Hematopoietic multipotent progenitor cell treated with erythropoietin and hydrocortisone succinate and interleukin-3 and kit ligand, for 6 days (in vitro differentiated cells): ENCODE measurements at regions not wholly inside any gene's neighbourhood (a gene's known extent, or its start where the extent isn't known, plus 50 kb on each side); places are given as distances from the start of the nearest gene placed in this dataset.
A peak's percentile ranks its signal among the peaks of the same experiment; 100 is the strongest.
"Not testable (repeated sequence)": the region's sequence is repeated elsewhere in the genome, so short reads cannot be mapped to it uniquely, and the experiment has no call there.

Experiments
- DNase-seq: peaks from one replicate; pipeline ENCODE4 v3.0.0-alpha.2; 2015

DNA sequence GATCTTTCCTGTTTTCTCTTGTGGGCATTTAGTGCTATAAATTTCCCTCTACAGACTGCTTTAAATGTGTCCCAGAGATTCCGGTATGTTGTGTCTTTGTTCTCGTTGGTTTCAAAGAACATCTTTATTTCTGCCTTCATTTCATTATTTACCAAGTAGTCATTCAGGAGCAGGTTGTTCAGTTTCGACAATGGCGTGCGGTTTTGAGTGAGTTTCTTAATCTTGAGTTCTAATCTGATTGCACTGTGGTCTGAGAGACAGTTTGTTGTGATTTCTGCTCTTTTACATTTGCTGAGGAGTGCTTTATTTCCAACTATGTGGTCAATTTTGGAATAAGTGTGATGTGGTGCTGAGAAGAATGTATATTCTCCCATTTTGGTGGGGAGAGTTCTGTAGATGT, 535.7 kb upstream of the RGMB start:
- DNase-seq, result not testable (repeated sequence)

DNA sequence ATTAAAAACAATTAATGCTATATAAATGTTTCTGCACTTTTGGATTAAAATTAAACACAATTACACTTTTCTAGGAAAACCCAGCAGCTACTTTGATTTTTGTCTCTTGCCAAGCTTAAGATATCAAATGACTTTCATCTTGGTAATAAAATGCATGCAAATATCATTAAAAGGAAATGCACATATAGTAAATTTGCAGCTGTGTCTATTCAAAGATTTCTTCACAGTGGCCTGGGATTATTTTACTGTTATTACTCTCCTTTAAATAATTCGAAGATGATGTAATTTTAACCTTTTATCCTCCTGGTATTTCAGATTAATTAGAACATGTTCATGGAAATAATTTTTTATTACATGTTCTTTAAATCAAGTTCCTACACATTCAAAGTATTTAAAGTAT, 529.5 kb upstream of the RGMB start:
- no peak for DNase-seq

DNA sequence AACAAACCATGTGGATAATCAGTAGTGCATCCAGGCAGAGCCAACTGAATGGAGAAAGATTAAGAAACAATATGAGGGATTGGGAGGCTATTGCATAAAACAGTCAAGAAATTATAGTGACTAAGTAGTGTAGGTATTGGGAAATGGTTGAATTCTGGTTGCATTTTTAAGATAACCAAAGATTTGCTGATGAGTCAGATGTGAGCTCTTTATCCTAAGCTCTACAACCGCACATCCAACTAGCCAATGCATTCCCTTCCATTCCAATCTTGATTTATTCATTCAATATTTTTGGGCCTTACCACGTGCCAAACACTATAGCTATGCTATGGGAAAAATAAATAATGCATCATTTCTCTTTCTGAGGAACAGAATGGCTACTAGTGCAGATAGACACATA, 524.5 kb upstream of the RGMB start:
- DNase-seq, result no peak

DNA sequence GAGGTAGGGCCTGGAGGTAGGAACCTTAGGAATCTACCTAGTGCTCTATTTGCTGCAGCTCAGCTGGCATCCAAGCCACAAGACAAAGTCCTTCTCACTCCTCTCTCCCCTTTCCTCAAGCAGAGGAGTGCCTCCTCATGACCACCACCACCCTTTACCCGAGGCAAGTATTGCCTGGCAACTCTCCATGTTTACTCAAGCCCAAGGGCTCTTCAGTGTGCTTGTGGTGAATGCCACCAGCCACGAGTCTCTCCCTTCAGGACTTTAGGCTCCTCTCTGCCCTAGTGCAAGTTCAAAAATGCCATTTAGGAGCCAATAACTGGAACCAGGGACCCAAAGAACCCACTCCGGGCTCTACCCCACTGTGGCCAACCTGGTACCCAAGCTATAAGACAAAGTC, 514.5 kb upstream of the RGMB start:
- DNase-seq, result no peak

DNA sequence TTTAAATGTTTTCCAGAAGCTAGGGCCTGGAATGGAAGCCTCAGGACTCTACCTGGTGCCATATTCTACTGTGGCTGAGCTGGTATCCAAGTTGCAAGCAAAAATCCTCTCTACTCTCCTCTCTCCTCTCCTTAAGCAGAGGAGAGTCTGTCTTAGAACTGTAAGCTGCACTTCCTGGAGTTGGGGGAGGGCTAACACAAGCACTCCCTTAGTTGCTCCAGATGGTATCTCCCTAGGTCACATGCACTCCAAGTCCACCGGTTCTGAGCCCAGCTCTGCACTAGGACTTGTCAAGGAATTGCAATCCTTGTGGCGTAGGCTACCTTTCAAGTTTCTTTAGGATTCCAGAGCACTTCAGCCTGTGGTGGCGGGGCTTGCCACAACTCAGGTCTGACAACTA, 513.9 kb upstream of the RGMB start:
- DNase-seq, result no peak

DNA sequence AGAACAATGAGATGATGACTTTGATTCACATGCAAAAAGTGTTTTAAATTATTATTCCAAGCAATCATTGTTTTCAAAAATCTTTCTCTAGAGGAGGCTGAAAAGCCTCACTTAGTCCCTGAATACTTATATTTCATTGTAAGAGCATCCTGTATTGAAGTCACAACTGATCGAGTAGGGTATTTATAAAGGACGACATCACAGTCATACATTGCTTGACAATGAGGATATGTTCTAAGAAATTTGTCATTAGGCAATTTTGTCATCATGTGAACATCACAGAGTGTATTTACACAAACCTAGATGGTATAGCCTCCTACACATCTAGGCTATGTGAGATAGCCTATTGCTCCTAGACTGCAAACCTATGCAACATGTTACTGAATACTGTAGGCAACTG, 510.4 kb upstream of the RGMB start:
- no peak for DNase-seq

DNA sequence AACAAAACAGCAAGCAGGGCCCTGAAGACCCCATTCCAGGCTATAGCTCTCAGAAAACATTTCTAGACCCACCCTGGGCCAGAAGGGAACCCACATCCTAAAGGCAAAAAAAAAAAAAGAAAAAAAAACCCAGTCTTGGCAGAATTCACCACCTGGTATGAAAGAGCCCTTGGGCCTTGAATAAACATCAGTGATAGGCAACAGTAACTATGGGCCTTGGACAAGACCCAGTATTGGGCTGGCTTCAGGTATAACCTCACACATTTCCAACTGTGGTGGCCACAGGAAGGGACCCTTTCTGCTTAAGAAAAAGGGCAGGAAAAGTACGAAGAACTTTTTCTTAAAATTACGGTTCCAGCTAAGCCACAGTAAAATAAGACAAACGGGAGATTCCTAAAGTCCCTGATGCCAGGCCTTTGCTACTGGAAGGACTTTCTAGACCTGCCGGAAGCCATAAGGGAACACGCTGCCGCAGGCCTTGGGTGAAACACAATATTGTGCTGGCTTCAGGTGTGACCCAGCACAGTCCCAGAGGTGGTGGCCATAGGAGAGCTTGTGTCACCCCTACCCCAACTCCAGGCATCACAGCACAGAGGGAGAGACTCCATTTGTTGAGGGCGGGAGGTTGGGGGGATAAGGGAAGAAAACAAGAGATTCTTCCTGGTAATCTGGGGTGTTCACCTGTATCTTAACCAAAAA, 505.2 kb upstream of the RGMB start:
- no peak for DNase-seq

DNA sequence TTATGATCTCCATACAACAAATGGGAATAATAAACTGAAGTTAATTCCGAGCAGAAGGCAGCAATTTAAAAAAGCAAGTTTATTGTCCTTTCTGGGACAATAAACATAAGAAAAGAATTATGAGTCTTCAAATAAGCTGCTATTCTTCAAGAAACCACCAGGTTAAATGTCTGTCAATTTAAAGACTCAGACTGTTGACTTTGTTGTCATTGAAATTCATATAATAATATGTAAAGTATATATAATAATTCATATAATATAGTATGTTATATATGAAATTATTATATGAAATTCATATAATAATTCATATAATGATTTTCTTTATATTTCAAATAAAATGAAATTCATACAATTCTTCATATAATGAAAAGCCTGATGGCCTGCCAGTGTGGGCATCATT, 497.5 kb upstream of the RGMB start:
- no peak for DNase-seq

DNA sequence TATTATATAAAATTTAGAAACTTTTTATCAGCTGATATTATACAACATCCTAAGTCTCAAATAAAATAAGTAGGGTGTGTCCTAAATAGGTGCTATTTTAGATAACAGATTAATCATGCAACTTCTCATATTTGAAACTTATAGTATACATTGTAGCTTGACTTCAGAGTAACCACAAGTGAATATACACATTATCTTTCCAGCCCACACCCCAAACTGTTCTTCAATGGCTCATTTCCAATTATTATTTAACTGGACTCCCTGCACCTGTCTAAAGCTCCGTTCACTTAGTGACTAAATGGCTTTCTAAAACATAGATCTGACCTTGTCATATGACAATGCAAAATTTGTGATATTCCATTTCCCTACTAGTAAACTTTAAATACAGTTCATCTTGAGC, 490.9 kb upstream of the RGMB start:
- peak; percentile 73 for DNase-seq

DNA sequence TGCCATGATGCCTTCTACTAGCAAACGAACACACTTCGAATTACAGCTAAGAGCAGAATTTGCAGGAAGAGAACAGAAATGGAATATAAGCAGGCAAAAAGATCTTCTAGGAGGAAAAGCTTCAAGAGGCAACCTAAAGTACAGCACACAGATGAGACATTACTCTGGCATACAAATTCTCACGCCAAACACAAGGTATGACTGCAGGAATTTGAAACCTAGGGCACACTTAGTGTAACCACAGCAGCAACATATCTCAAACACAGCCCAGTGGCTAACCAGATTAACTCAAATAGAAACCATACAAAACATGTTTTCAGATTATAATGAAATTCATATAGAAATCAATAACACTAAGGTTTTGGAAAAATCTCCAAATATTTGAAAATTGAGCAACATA, 481.0 kb upstream of the RGMB start:
- no peak for DNase-seq

DNA sequence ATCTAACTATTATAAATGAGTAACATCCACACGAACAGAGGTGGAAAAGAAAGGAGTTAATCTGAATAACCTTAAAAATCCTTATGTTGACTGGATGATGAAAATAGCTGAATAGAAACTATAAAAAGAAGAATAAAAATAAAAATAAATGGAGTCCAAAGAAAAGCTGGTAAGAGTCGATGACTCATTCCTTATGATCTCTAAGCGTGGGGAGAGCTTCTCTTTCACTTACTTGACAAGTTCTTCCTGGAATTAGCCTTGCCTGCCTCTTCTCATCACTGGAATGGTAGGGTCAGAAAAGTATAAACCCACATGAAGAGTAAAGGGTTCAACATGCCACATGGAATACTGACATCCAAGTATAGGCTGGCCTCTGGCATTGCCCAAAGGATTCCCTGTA, 477.0 kb upstream of the RGMB start:
- DNase-seq, result no peak

DNA sequence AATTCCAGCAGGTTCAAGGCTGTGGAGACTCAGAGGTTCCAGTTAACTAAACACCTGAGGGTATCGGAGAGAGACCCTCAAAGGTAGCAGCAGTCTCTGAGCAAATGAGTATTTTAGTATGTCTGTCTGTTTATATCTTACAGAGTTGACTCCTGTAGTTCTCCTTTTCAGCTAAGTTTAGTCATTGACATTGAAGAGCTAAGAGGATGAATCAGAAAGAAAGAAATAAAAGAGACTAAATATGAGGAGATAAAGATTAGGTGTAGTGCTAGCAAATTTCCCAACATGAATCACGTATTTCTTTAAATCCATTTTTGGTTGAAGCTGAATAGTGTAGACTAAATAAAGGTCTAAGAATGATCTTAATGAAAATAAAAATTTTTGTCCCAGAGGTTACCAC, 474.0 kb upstream of the RGMB start:
- no peak for DNase-seq

DNA sequence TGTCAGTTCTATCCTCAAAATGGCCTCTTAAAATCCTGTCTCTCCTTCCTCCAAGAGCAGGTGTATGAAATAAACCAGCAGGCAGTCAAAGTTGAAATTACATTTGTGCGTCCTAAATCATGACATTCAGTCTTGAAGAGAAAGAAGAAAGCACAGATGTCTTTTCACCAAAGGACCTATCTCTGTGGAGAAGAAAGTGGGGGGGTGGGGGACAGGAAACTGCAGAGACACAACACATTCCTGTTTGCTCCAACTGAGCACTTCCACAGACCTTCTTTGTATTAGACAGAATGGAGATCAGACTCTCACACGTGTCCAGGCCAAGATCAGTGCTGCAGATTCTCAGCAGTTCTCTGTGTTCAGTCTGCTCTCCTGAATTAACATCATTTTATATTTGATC, 471.9 kb upstream of the RGMB start:
- DNase-seq, result no peak

DNA sequence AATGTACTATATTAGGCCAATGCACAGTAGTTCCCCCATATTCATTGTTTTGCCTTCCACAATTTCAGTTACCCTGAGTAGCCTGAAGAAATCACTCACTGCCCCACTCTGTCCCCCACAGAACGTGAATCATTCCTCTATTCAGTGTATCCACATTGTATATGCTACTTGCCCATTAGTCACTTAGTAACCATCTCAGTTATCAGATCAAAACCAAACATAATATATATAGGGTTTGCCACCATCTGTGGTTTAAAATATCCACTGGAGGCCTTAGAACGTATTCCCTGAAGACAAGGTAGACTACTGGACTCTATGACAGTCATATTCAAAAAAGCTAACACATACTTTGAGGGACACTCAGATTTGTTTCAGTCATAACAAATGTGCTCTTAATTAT, 465.7 kb upstream of the RGMB start:
- DNase-seq, result no peak

DNA sequence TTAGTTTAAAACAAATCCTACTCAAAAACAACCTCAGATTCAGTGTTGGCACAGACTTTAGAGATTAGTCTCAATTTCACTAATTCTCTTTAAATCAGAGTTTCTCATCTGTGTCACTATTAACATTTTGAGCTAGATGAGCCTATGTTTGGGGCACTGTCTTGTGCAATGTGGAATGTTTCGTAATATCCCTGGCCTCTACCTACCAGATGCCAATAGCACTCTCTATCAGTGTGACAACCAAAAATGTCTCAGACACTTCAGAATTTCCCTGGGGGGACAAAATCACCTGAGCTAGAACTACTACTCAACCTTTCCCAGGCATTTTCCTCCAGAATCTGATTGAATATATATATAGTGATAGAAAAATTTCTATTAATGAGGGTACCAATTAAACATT, 465.2 kb upstream of the RGMB start:
- DNase-seq, result no peak

DNA sequence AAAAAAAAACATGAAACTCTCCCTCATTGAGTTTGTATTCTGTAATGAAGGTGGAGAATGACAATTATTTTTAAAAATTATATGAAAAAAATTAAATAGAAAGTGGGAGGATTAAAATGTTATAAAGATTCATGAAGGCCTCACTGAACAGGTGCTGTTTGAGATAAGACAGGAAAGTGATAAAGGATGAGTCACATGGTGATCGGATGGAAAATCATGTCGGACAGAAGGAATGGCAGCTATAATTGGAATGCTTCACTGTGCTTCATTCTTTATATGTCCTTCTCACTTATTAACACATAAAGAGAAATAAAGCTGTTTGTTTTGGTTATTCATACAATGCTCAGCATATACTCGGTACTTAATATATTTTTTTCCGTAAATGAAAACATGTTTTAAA, 464.5 kb upstream of the RGMB start:
- no peak for DNase-seq

DNA sequence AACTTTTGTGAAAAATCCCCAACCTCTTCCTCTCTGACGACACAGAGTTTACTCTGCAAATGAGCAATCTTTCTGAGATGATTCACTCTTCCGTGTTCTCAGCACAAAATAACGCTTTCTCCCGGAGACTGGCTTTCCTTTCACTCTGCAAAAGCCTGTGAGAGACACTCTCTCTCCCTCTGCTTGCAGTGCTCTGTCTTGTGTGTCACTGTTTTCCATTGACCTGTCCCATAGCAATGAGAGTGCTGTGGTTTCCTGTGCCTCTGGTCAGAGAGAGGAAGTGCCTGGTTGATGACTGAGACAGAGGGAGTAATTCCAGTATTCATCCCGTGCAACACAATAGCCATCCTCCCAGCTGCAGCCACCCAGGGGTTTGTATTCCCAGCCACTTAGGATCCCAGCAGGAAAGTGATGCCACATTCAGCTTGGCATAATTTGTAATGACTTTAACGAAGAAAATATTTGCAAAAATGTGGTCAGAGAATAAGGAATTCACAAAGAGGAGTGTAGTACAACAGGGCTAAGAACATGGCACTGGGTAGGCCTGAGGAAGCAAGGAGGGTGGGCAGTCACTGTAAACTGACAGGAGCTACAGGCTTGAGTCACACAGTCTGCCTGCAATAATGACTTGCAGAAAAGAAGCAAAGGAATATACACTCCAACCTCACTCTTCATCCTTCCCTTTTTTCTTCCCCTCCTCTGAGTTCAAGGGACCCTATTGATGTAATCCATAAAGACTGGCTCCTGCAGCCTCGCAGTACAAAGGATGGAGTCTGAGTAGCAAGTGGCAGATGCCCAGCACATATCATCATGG, 463.5 kb upstream of the RGMB start:
- DNase-seq, result no peak

DNA sequence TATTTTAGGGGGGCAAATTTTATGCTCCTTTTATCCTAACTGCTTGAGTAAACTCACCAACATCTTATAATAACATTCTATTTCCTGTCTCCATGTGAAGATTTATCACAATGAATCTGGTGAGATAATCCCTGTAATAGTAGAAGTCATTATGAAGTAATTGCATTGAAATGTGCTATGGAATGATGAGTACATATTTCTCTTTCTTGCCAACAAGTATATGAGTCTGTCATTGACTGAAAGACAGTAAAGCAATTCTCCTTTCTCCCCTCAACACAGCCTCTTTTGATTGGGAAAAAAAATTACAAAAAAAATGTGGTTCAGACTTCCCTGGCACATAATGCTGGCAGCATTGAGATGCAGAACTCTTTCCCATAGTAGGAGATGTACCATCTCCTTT, 459.2 kb upstream of the RGMB start:
- DNase-seq, result no peak

DNA sequence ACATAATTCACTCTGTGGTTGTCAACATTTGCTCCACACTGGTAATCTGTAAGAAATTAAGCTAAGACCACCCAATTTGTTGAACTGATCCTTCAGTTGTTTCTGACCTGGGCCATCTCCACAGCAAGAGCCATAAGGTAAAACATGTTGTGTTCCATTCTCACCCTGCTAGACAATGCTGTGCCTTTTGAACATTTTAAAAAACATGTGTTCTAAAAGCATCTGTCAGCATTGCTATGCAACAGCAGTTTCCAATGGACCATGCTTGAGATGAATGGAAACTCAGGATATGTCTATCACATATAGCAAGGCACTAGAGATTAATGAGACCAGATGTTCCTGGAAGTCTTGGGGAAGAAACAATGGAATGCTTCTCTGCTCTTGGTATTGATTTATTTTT, 455.1 kb upstream of the RGMB start:
- DNase-seq, result no peak

DNA sequence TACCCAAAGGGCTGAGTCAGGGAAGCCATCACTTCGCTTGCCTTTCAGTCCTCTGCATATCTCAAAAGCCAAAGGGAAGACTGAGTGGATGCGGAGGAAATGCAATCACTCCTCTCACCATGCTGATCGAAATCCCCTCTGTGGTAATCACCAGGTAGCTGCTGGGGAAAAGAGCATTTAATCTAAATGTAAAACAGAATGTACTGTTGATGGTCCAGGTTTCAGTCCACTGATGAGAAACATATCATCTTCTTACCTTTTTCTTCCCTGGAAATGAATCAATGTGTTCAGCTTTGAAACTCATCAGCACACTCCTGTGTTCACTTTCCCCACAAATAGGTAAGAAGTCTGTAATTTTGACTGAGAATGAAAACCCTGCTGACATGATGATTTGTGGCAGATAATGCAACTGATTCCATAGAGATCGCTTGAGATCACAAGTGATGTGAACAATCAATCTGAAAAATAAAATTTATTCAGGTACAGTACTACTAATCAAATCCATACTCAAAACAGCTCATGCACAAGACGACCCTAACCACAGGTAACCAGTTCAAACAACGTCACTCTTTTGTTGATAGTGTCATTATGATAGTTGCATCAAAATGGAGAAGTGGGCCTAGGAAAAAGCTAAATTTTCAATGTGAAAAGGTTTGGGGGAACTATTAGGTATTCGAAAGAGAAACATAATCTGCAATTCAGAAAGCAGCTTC, 454.0 kb upstream of the RGMB start:
- no peak for DNase-seq

DNA sequence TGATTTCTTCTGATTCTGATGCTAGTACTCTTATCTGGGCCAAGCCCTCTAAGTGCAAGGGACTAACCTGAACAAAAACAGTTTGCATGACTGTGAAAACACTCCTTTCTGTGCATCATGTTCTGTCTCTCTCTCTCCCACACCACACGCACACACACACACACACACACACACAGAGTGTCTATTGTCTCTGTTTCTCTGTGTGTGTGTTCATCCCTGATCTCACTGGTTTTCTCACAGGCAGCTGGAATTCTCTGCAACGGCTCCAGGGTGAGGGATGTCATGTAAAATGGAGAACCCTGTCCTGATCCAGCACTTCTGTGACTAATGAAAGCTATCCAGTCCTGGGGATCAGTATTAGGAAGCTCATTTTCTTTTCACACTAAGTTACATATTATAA, 453.1 kb upstream of the RGMB start:
- no peak for DNase-seq

DNA sequence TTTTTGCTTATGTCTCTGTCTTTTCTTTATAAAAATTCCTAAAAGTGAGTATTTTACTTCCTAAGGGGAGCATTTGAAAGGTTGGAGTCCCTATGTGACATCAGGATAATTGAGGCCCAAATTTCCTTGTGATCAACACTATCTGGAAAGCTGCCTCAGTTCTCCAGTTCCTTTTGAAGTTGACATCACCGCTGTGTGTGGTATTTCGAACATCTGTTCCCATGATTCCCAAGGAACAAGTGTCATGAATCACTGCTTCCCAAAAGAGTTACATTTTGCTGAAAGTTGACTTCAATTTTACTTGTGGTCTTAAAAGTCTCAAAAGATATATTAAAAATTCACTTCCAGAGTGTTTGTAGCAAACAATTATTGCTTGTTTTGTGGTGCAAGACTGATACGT, 452.1 kb upstream of the RGMB start:
- no peak for DNase-seq

DNA sequence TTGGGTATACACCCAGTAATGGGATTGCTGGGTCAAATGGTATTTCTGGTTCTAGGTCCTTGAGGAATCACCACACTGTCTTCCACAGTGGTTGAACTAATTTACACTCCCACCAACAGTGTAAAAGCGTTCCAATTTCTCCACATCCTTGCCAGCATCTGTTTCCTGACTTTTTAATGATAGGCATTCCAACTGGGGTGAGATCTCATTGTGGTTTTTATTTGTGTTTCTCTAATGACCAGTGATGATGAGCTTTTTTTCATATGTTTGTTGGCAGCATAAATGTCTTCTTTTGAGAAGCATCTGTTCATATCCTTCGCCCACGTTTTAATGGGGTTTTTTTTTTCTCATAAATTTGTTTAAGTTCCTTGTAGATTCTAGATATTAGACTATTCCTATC, 448.3 kb upstream of the RGMB start:
- DNase-seq, result not testable (repeated sequence)

DNA sequence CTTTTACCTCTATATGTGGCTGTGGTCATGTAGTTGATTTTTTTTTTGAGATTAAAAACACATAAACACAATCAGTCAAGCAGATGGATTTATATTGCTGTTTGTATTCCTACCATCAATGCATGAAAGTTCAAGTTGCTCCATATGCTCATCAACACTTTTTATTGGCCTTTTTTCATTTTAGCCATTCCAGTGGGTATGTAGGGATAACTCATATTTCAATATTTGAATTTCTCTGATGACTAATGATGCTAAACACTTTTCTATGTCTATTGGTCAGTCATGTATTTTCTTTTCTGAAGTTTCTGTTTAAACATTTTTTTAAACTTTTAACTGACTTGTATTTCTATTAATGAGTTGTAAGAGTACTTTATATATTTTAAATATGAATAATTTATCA, 445.4 kb upstream of the RGMB start:
- no peak for DNase-seq
